Natural killer cell (primary cell): ENCODE measurements at regions not wholly inside any gene's neighbourhood (a gene's known extent, or its start where the extent isn't known, plus 50 kb on each side); places are given as distances from the start of the nearest gene placed in this dataset.

Experiments
- ATAC-seq, 3 donors: fragments of 150-1000 bp in 2 of 3; fragments of 200-7000 bp in 1 of 3; cut with Tn5 transposase; 1 replicate in 1 of 3; 2 replicates in 2 of 3; pipeline ENCODE4 v1.10.0; 2021; ENCODE audit warnings: mild to moderate bottlenecking in 2 of 3, moderate library complexity in 2 of 3
- DNase-seq, 2 donors: peaks; one replicate each; pipeline versions ENCODE4 v3.0.0 to v3.0.0-alpha.2; 2013 to 2021; ENCODE audit warnings: mixed read lengths in 1 of 2
- H3K27ac ChIP-seq: one replicate; pipeline ENCODE4 v1.5.1; 2013; ENCODE audit warnings: mild to moderate bottlenecking, low read length
- H3K27me3 ChIP-seq: one replicate; pipeline ENCODE4 v1.6.1; 2013; ENCODE audit warnings: low read length; ENCODE audit not compliant: control insufficient read depth, insufficient read depth
- H3K36me3 ChIP-seq: one replicate; pipeline ENCODE4 v1.6.1; 2013; ENCODE audit warnings: low read length; ENCODE audit not compliant: control insufficient read depth, insufficient read depth
- H3K4me1 ChIP-seq: one replicate; pipeline ENCODE4 v1.6.1; 2013; ENCODE audit warnings: low read length; ENCODE audit not compliant: control insufficient read depth, insufficient read depth
- H3K4me3 ChIP-seq: one replicate; pipeline ENCODE4 v1.5.1; 2013; ENCODE audit warnings: low read length
- H3K9me3 ChIP-seq: one replicate; pipeline ENCODE4 v1.6.1; 2013; ENCODE audit warnings: low read length; ENCODE audit not compliant: control insufficient read depth, insufficient read depth
- H3K27ac Mint-ChIP-seq, 2 donors: one replicate each; pipeline ENCODE4 v1.8.0; 2022; ENCODE audit warnings: mild to moderate bottlenecking in 2 of 2, mixed read lengths in 2 of 2, moderate library complexity in 1 of 2
- H3K27me3 Mint-ChIP-seq, 2 donors: one replicate each; pipeline ENCODE4 v1.8.0; 2022; ENCODE audit warnings: low read depth in 2 of 2, mixed read lengths in 2 of 2
- H3K36me3 Mint-ChIP-seq: one replicate; pipeline ENCODE4 v1.8.0; 2022; ENCODE audit warnings: mixed read lengths
- H3K4me1 Mint-ChIP-seq, 2 donors: one replicate each; pipeline ENCODE4 v1.8.0; 2022; ENCODE audit warnings: mixed read lengths in 2 of 2
- H3K4me3 Mint-ChIP-seq: one replicate; pipeline ENCODE4 v1.8.0; 2022; ENCODE audit warnings: mild to moderate bottlenecking, moderate library complexity, mixed read lengths
- H3K9me3 Mint-ChIP-seq, 2 donors: one replicate each; pipeline ENCODE4 v1.8.0; 2022; ENCODE audit warnings: mixed read lengths in 2 of 2
- CTCF ChIP-seq: fragments of 200-600 bp; IDR thresholded peaks from one replicate; pipeline ENCODE4 v1.8.0; 2022; ENCODE audit warnings: antibody characterized with exemption
- WGBS: methylation state at CpG from one replicate; pipeline ENCODE4 v1.1.7; 2013; ENCODE audit warnings: missing lambda C conversion rate; ENCODE audit not compliant: insufficient coverage; 5-methylcytosine and 5-hydroxymethylcytosine counted together
- intact Hi-C: fragments of 100-400 bp; cut with micrococcal nuclease; formaldehyde crosslinking; loops from one replicate; pipeline ENCODE4 v1.14.2; 2022

GRCh38 chr18:76572518-76573247, 77.6 kb upstream of the ZNF516 start:
- intact Hi-C loops, result no loop called here
- Histone ChIP-seq H3K4me1 (peaks cover 6% of the 10 kb centered on the region), H3K4me3 (no peak overlapping the region), H3K27me3 (no peaks in the 10 kb centered on the region), H3K9me3 (no peaks in the 10 kb centered on the region), H3K27ac (no peak overlapping the region), H3K36me3 (no peaks in the 10 kb centered on the region)
- peaks cover 5 to 22% of the 10 kb centered on the region in 2 donors for H3K27me3 Mint-ChIP-seq
- TF ChIP-seq CTCF, result no peak
- 90% methylated on average over 11 of the region's 12 CpGs for WGBS
- H3K4me1 Mint-ChIP-seq, result no peaks in the 10 kb centered on the region
- H3K27ac Mint-ChIP-seq, result no peak overlapping the region
- DNase-seq (no peak), ATAC-seq (no peak)
- no peak overlapping the region for H3K4me3 Mint-ChIP-seq
- H3K36me3 Mint-ChIP-seq, result no peaks in the 10 kb centered on the region
- no peaks in the 10 kb centered on the region for H3K9me3 Mint-ChIP-seq

- Mint-ChIP-seq H3K27me3 (peaks cover 8 to 22% of the 10 kb centered on the region in 2 donors), H3K27ac (no peak overlapping the region), H3K4me3 (no peak overlapping the region), H3K36me3 (no peaks in the 10 kb centered on the region), H3K9me3 (no peaks in the 10 kb centered on the region), H3K4me1 (no peaks in the 10 kb centered on the region)
- DNase-seq (no peak), ATAC-seq (no peak)
- Histone ChIP-seq H3K9me3 (no peaks in the 10 kb centered on the region), H3K4me3 (no peak overlapping the region), H3K27me3 (no peaks in the 10 kb centered on the region), H3K4me1 (peaks cover 6% of the 10 kb centered on the region), H3K27ac (no peak overlapping the region), H3K36me3 (no peaks in the 10 kb centered on the region)
- WGBS, result 100% methylated on average over 1 of the region's 3 CpGs
- intact Hi-C loops, result no loop called here
- TF ChIP-seq CTCF, result no peak
These were observed 76.6 kb upstream of the ZNF516 start for GRCh38 chr18:76571689-76572088.

- peaks cover under 1% of the 10 kb centered on the region in 2 donors for H3K4me1 Mint-ChIP-seq
- intact Hi-C loops, result no loop called here
- Histone ChIP-seq H3K4me3 (no peak overlapping the region), H3K27me3 (no peaks in the 10 kb centered on the region), H3K36me3 (no peaks in the 10 kb centered on the region), H3K4me1 (peaks cover 6% of the 10 kb centered on the region), H3K9me3 (no peaks in the 10 kb centered on the region), H3K27ac (no peak overlapping the region)
- H3K27me3 Mint-ChIP-seq, result peaks cover 9 to 16% of the 10 kb centered on the region in 2 donors
- H3K4me3 Mint-ChIP-seq, result no peak overlapping the region
- no peak for TF ChIP-seq CTCF
- DNase-seq (no peak), ATAC-seq (no peak)
- WGBS, result 96% methylated on average over 3 of the region's 3 CpGs
- no peaks in the 10 kb centered on the region for H3K9me3 Mint-ChIP-seq
- H3K36me3 Mint-ChIP-seq, result no peaks in the 10 kb centered on the region
- H3K27ac Mint-ChIP-seq, result no peak overlapping the region
These were observed 75.8 kb upstream of the ZNF516 start for GRCh38 chr18:76570856-76571255.
